Gastrocnemius medialis (tissue), 4 donors: ENCODE measurements at regions not wholly inside any gene's neighbourhood (a gene's known extent, or its start where the extent isn't known, plus 50 kb on each side); places are given as distances from the start of the nearest gene placed in this dataset.

Source experiments
- ATAC-seq, 2 donors: fragments of 150-250 bp; one replicate each; pipeline ENCODE4 v1.9.1; 2016
- DNase-seq, 2 donors: peaks; one replicate each; pipeline ENCODE4 v3.0.0-alpha.2; 2019
- H3K27ac ChIP-seq, 4 donors: fragments of 200-600 bp; sonication (generic); 1 replicate in 1 of 4; 2 replicates in 3 of 4; pipeline ENCODE4 v1.5.1; 2016 to 2018; ENCODE audit warnings: mild to moderate bottlenecking in 2 of 4, moderate library complexity in 1 of 4
- H3K27me3 ChIP-seq, 3 donors: fragments of 200-600 bp; sonication (generic) in 2 of 3; 1 replicate in 1 of 3; 2 replicates in 2 of 3; pipeline versions ENCODE4 v1.5.1 to v1.6.0; 2016 to 2019; ENCODE audit warnings: mild to moderate bottlenecking in 1 of 3, moderate library complexity in 1 of 3
- H3K36me3 ChIP-seq, 2 donors: fragments of 200-600 bp; sonication (generic) in 1 of 2; one replicate each; pipeline ENCODE4 v1.5.1; 2017 to 2018
- H3K4me1 ChIP-seq, 2 donors: fragments of 200-600 bp; sonication (generic) in 1 of 2; one replicate each; pipeline ENCODE4 v1.5.1; 2016 to 2017; ENCODE audit warnings: mild to moderate bottlenecking in 2 of 2
- H3K4me3 ChIP-seq, 4 donors: fragments of 200-600 bp; sonication (generic) in 3 of 4; 1 replicate in 1 of 4; 2 replicates in 3 of 4; pipeline ENCODE4 v1.5.1; 2016 to 2019; ENCODE audit warnings: mild to moderate bottlenecking in 2 of 4
- H3K9me3 ChIP-seq, 3 donors: fragments of 200-600 bp; sonication (generic) in 2 of 3; 1 replicate in 1 of 3; 2 replicates in 2 of 3; pipeline ENCODE4 v1.5.1; 2016 to 2019
- CTCF ChIP-seq, 5 experiments: fragments of 450-650 bp in 3 of 5; fragments of 200-600 bp in 2 of 5; sonication (generic) in 2 of 5; IDR thresholded peaks in 4 of 5; conservative IDR thresholded peaks in 1 of 5; 1 replicate in 4 of 5; 2 replicates in 1 of 5; pipeline ENCODE4 v1.5.1; 2016 to 2019; ENCODE audit warnings: antibody characterized with exemption in 5 of 5, mild to moderate bottlenecking in 3 of 5, moderate library complexity in 3 of 5
- POLR2A ChIP-seq, 2 donors: fragments of 450-650 bp; IDR thresholded peaks; one replicate each; pipeline ENCODE4 v1.6.1; 2017; ENCODE audit warnings: antibody characterized with exemption in 2 of 2, mild to moderate bottlenecking in 2 of 2, moderate library complexity in 2 of 2
- in situ Hi-C, 4 donors: fragments of 200-750 bp; cut with MboI; loops; one replicate each; pipeline versions ENCODE4 v1.15.0 to v1.8.0; 2017; ENCODE audit warnings: low sequenced_read_pairs in 4 of 4
- intact Hi-C: fragments of 100-400 bp; cut with DNase I; formaldehyde crosslinking; loops from one replicate; pipeline ENCODE4 v1.15.1; 2023; ENCODE audit warnings: low total_unique reads

- in situ Hi-C loops = no loop called here
- H3K36me3 ChIP-seq = no peaks in the 10 kb centered on the region
- DNase-seq (no peak), ATAC-seq (no peak)
- H3K4me1 ChIP-seq = peaks cover 4 to 6% of the 10 kb centered on the region in 2 donors
- intact Hi-C loops = no loop called here
- H3K9me3 ChIP-seq = no peaks in the 10 kb centered on the region
- no peak for TF ChIP-seq POLR2A (IDR thresholded peaks at IDR 0.05)
- TF ChIP-seq CTCF (IDR thresholded peaks at IDR 0.05 in 4 of 5, conservative IDR thresholded peaks at IDR 0.05 in 1 of 5) = no peak
- peak overlapping the region in 2 of 4 donors; percentile 41 to 68 for H3K27ac ChIP-seq
- H3K27me3 ChIP-seq = no peaks in the 10 kb centered on the region
- H3K4me3 ChIP-seq = no peak overlapping the region
These were observed 496.1 kb downstream of the NFIB start for GRCh38 chr9:13817754-13818278.

GRCh38 chr9:13816837-13817236 is 497.1 kb downstream of the NFIB start:
- Histone ChIP-seq H3K36me3 (no peaks in the 10 kb centered on the region), H3K27me3 (no peaks in the 10 kb centered on the region), H3K4me1 (peaks cover 4 to 6% of the 10 kb centered on the region in 2 donors), H3K27ac (peak overlapping the region; percentile 41 to 68 (median 62)), H3K4me3 (no peak overlapping the region), H3K9me3 (no peaks in the 10 kb centered on the region)
- peak; percentile 98 to 99 for ATAC-seq
- DNase-seq = peak; percentile 54 to 68
- intact Hi-C loops = no loop called here
- TF ChIP-seq POLR2A (IDR thresholded peaks at IDR 0.05) = no peak
- TF ChIP-seq CTCF (IDR thresholded peaks at IDR 0.05 in 4 of 5, conservative IDR thresholded peaks at IDR 0.05 in 1 of 5) = no peak
- in situ Hi-C loops = no loop called here

- TF ChIP-seq POLR2A (IDR thresholded peaks at IDR 0.05) = no peak
- TF ChIP-seq CTCF (IDR thresholded peaks at IDR 0.05 in 4 of 5, conservative IDR thresholded peaks at IDR 0.05 in 1 of 5) = no peak
- Histone ChIP-seq H3K9me3 (no peaks in the 10 kb centered on the region), H3K27ac (no peak overlapping the region), H3K36me3 (no peaks in the 10 kb centered on the region), H3K4me1 (peaks cover 4 to 6% of the 10 kb centered on the region in 2 donors), H3K27me3 (no peaks in the 10 kb centered on the region), H3K4me3 (no peak overlapping the region)
- ATAC-seq (no peak), DNase-seq (no peak)
- intact Hi-C loops = no loop called here
- in situ Hi-C loops = no loop called here
These were observed 499.1 kb downstream of the NFIB start for GRCh38 chr9:13814647-13815400.

- no peak for DNase-seq
- intact Hi-C loops = no loop called here
- ATAC-seq = no peak
These were observed 502.1 kb downstream of the NFIB start for GRCh38 chr9:13811876-13812275.

More at GRCh38 chr9:13811876-13812275, 502.1 kb downstream of the NFIB start:
- Histone ChIP-seq H3K4me3 (no peak overlapping the region), H3K27me3 (no peaks in the 10 kb centered on the region), H3K4me1 (peaks cover 0 to under 1% of the 10 kb centered on the region in 2 donors), H3K9me3 (no peaks in the 10 kb centered on the region), H3K27ac (no peak overlapping the region), H3K36me3 (no peaks in the 10 kb centered on the region)
- in situ Hi-C loops = no loop called here
- TF ChIP-seq CTCF (IDR thresholded peaks at IDR 0.05 in 4 of 5, conservative IDR thresholded peaks at IDR 0.05 in 1 of 5) (no peak), POLR2A (IDR thresholded peaks at IDR 0.05) (no peak)
